Ishikawa (cell line): ENCODE measurements at regions not wholly inside any gene's neighbourhood (a gene's known extent, or its start where the extent isn't known, plus 50 kb on each side); places are given as distances from the start of the nearest gene placed in this dataset.

Source experiments
- CEBPB ChIP-seq: IDR thresholded peaks from 2 replicates; pipeline ENCODE4 v1.6.1; 2012
- EP300 ChIP-seq: IDR thresholded peaks from 2 replicates; pipeline ENCODE4 v1.6.1; 2012; ENCODE audit warnings: borderline replicate concordance
- FOXM1 ChIP-seq: IDR thresholded peaks from 2 replicates; pipeline ENCODE4 v1.6.1; 2012; ENCODE audit warnings: low read depth, borderline replicate concordance
- NFIC ChIP-seq: IDR thresholded peaks from 2 replicates; pipeline ENCODE4 v1.6.1; 2012
- RAD21 ChIP-seq: IDR thresholded peaks from 2 replicates; pipeline ENCODE4 v1.6.1; 2012; ENCODE audit warnings: low read depth
- TAF1 ChIP-seq: IDR thresholded peaks from 2 replicates; pipeline ENCODE4 v1.6.1; 2012; ENCODE audit warnings: low read depth, mild to moderate bottlenecking
- ZBTB7A ChIP-seq: IDR thresholded peaks from 2 replicates; pipeline ENCODE4 v1.6.1; 2012; ENCODE audit warnings: low read depth
- TF ChIP-seq, protein P1 (sequence below): IDR thresholded peaks from 2 replicates; pipeline ENCODE4 v1.6.1; 2012
- TF ChIP-seq, protein P2 (sequence below): IDR thresholded peaks from 2 replicates; pipeline ENCODE4 v1.6.1; 2012; ENCODE audit warnings: low read depth, mild to moderate bottlenecking
- TF ChIP-seq, protein P3 (sequence below): IDR thresholded peaks from 2 replicates; pipeline ENCODE4 v1.6.1; 2012

DNA sequence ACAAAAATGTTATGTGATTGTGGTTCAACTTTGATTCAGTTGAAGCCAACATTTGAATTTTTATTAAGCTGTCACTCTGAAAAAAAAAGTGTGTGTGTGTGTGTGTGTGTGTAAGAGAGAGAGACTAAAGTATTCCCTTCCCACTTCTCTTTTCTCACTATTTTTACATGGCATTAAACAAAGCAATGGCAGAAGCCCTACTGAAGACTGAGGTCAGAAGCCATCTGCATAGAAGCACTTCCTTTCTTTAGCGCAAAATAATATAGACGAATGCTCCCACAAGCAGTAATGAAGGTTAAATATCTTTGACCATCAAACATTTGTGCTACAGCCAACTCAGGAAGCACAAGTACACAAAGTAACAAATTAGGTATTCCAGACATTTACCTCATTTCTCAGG is 540.5 kb downstream of the KCTD16 start:
- TF ChIP-seq CEBPB (no peak), FOXM1 (no peak), EP300 (no peak), TAF1 (no peak), ZBTB7A (no peak), RAD21 (no peak), NFIC (no peak)
- TF ChIP-seq, protein P1, sequence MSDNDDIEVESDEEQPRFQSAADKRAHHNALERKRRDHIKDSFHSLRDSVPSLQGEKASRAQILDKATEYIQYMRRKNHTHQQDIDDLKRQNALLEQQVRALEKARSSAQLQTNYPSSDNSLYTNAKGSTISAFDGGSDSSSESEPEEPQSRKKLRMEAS: no peak
- TF ChIP-seq, protein P2, sequence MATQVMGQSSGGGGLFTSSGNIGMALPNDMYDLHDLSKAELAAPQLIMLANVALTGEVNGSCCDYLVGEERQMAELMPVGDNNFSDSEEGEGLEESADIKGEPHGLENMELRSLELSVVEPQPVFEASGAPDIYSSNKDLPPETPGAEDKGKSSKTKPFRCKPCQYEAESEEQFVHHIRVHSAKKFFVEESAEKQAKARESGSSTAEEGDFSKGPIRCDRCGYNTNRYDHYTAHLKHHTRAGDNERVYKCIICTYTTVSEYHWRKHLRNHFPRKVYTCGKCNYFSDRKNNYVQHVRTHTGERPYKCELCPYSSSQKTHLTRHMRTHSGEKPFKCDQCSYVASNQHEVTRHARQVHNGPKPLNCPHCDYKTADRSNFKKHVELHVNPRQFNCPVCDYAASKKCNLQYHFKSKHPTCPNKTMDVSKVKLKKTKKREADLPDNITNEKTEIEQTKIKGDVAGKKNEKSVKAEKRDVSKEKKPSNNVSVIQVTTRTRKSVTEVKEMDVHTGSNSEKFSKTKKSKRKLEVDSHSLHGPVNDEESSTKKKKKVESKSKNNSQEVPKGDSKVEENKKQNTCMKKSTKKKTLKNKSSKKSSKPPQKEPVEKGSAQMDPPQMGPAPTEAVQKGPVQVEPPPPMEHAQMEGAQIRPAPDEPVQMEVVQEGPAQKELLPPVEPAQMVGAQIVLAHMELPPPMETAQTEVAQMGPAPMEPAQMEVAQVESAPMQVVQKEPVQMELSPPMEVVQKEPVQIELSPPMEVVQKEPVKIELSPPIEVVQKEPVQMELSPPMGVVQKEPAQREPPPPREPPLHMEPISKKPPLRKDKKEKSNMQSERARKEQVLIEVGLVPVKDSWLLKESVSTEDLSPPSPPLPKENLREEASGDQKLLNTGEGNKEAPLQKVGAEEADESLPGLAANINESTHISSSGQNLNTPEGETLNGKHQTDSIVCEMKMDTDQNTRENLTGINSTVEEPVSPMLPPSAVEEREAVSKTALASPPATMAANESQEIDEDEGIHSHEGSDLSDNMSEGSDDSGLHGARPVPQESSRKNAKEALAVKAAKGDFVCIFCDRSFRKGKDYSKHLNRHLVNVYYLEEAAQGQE: no peak
- TF ChIP-seq, protein P3, sequence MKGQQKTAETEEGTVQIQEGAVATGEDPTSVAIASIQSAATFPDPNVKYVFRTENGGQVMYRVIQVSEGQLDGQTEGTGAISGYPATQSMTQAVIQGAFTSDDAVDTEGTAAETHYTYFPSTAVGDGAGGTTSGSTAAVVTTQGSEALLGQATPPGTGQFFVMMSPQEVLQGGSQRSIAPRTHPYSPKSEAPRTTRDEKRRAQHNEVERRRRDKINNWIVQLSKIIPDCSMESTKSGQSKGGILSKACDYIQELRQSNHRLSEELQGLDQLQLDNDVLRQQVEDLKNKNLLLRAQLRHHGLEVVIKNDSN: no peak
